GM06990 (cell line): ENCODE measurements at regions not wholly inside any gene's neighbourhood (a gene's known extent, or its start where the extent isn't known, plus 50 kb on each side); places are given as distances from the start of the nearest gene placed in this dataset.
"Not testable (repeated sequence)": the region's sequence is repeated elsewhere in the genome, so short reads cannot be mapped to it uniquely, and the experiment has no call there.

ENCODE experiments used
- DNase-seq: peaks from one replicate; pipeline ENCODE4 v3.0.0-alpha.2; 2011; ENCODE audit not compliant: insufficient read length; ENCODE audit errors: extremely low read depth
- H3K27me3 ChIP-seq: replicated peaks from 2 replicates; pipeline ENCODE4 v1.6.0; 2011; ENCODE audit warnings: low read length; ENCODE audit not compliant: control insufficient read depth, insufficient read depth
- H3K36me3 ChIP-seq: 2 replicates; pipeline ENCODE4 v1.5.1; 2011; ENCODE audit warnings: low read length; ENCODE audit not compliant: control insufficient read depth, insufficient read depth
- H3K4me3 ChIP-seq: replicated peaks from 2 replicates; pipeline ENCODE4 v1.5.1; 2011; ENCODE audit warnings: low read depth, mild to moderate bottlenecking, control low read depth, low read length
- CTCF ChIP-seq: IDR thresholded peaks from 2 replicates; pipeline ENCODE4 v1.5.1; 2011; ENCODE audit warnings: low read length, control low read depth, mild to moderate bottlenecking, inconsistent platforms; ENCODE audit not compliant: insufficient read depth, poor library complexity, severe bottlenecking

- Histone ChIP-seq H3K27me3 (no peaks in the 10 kb centered on the region), H3K4me3 (no peak overlapping the region), H3K36me3 (no peaks in the 10 kb centered on the region)
- TF ChIP-seq CTCF: no peak
- no peak for DNase-seq
Measured at GRCh38 chr10:21424459-21424861, 101.0 kb downstream of the SKIDA1 start.

- no peak for TF ChIP-seq CTCF
- no peak overlapping the region for H3K4me3 ChIP-seq
- no peaks in the 10 kb centered on the region for H3K36me3 ChIP-seq
- no peak for DNase-seq
- no peaks in the 10 kb centered on the region for H3K27me3 ChIP-seq
Measured at GRCh38 chr10:21423850-21424249, 101.6 kb downstream of the SKIDA1 start.

- no peaks in the 10 kb centered on the region for H3K27me3 ChIP-seq
- TF ChIP-seq CTCF: no peak
- DNase-seq: no peak
- no peak overlapping the region for H3K4me3 ChIP-seq
- H3K36me3 ChIP-seq: no peaks in the 10 kb centered on the region
Measured at GRCh38 chr10:21423338-21423737, 102.1 kb downstream of the SKIDA1 start.

GRCh38 chr10:21421794-21422193, 103.7 kb downstream of the SKIDA1 start:
- Histone ChIP-seq H3K4me3 (no peak overlapping the region), H3K27me3 (no peaks in the 10 kb centered on the region), H3K36me3 (no peaks in the 10 kb centered on the region)
- DNase-seq: no peak
- no peak for TF ChIP-seq CTCF

- no peak for TF ChIP-seq CTCF
- no peak overlapping the region for H3K4me3 ChIP-seq
Measured at GRCh38 chr10:21421016-21421415, 104.5 kb downstream of the SKIDA1 start.

GRCh38 chr10:21418981-21419576, 106.4 kb downstream of the SKIDA1 start:
- not testable (repeated sequence) for H3K27me3 ChIP-seq, H3K4me3 ChIP-seq, H3K36me3 ChIP-seq, DNase-seq

More at GRCh38 chr10:21421016-21421415, 104.5 kb downstream of the SKIDA1 start:
- no peaks in the 10 kb centered on the region for H3K36me3 ChIP-seq
- no peak for DNase-seq
- no peaks in the 10 kb centered on the region for H3K27me3 ChIP-seq
